Trophoblast cell (in vitro differentiated cells and primary cell): ENCODE measurements at regions not wholly inside any gene's neighbourhood (a gene's known extent, or its start where the extent isn't known, plus 50 kb on each side); places are given as distances from the start of the nearest gene placed in this dataset.

ENCODE experiments used
- DNase-seq, 2 donors: peaks; one replicate each; pipeline ENCODE4 v3.0.0-alpha.2; 2016
- H2AFZ ChIP-seq: 2 replicates; pipeline ENCODE4 v1.6.1; 2013; ENCODE audit warnings: low read length, moderate library complexity, mild to moderate bottlenecking; ENCODE audit not compliant: insufficient read depth, poor library complexity
- H2AK5ac ChIP-seq: 2 replicates; pipeline ENCODE4 v1.6.1; 2013; ENCODE audit warnings: mild to moderate bottlenecking, low read length
- H2BK120ac ChIP-seq: 2 replicates; pipeline ENCODE4 v1.6.1; 2013; ENCODE audit warnings: low read length, mild to moderate bottlenecking, moderate library complexity; ENCODE audit not compliant: insufficient read depth, poor library complexity
- H2BK12ac ChIP-seq: 2 replicates; pipeline ENCODE4 v1.6.1; 2013; ENCODE audit warnings: mild to moderate bottlenecking, low read length, moderate library complexity
- H2BK5ac ChIP-seq: 2 replicates; pipeline ENCODE4 v1.6.1; 2013; ENCODE audit warnings: low read length, low read depth, moderate library complexity, mild to moderate bottlenecking; ENCODE audit not compliant: poor library complexity
- H3K14ac ChIP-seq: 2 replicates; pipeline ENCODE4 v1.6.1; 2013; ENCODE audit warnings: mild to moderate bottlenecking, low read length
- H3K18ac ChIP-seq: 2 replicates; pipeline ENCODE4 v1.6.1; 2013; ENCODE audit warnings: mild to moderate bottlenecking, low read length
- H3K23ac ChIP-seq: 2 replicates; pipeline ENCODE4 v1.6.1; 2013; ENCODE audit warnings: low read length
- H3K27ac ChIP-seq: 2 replicates; pipeline ENCODE4 v1.5.1; 2013; ENCODE audit warnings: low read depth, mild to moderate bottlenecking, inconsistent platforms, low read length, moderate library complexity
- H3K27me3 ChIP-seq: 2 replicates; pipeline ENCODE4 v1.6.1; 2013; ENCODE audit warnings: inconsistent platforms, mild to moderate bottlenecking, low read length, moderate library complexity; ENCODE audit not compliant: insufficient read depth
- H3K36me3 ChIP-seq, 2 experiments: 1 replicate in 1 of 2; 2 replicates in 1 of 2; pipeline ENCODE4 v1.6.1; 2013; ENCODE audit warnings: low read length in 2 of 2, mild to moderate bottlenecking in 2 of 2, moderate library complexity in 1 of 2; ENCODE audit not compliant: insufficient read depth in 2 of 2, control insufficient read depth in 1 of 2
- H3K4ac ChIP-seq: 2 replicates; pipeline ENCODE4 v1.6.1; 2013; ENCODE audit warnings: low read depth, mild to moderate bottlenecking, low read length, moderate library complexity
- H3K4me1 ChIP-seq, 2 experiments: 1 replicate in 1 of 2; 2 replicates in 1 of 2; pipeline ENCODE4 v1.6.1; 2013; ENCODE audit warnings: low read length in 2 of 2, mild to moderate bottlenecking in 2 of 2, moderate library complexity in 1 of 2; ENCODE audit not compliant: insufficient read depth in 2 of 2, control insufficient read depth in 1 of 2
- H3K4me2 ChIP-seq: 2 replicates; pipeline ENCODE4 v1.6.1; 2013; ENCODE audit warnings: inconsistent platforms, mild to moderate bottlenecking, low read length, moderate library complexity
- H3K4me3 ChIP-seq: 2 replicates; pipeline ENCODE4 v1.5.1; 2013; ENCODE audit warnings: mild to moderate bottlenecking, low read depth, low read length, inconsistent platforms
- H3K79me1 ChIP-seq: one replicate; pipeline ENCODE4 v1.6.1; 2013; ENCODE audit warnings: low read length
- H3K79me2 ChIP-seq: 2 replicates; pipeline ENCODE4 v1.6.1; 2013; ENCODE audit warnings: low read length, mild to moderate bottlenecking; ENCODE audit not compliant: control insufficient read depth, insufficient read depth, poor library complexity
- H3K9ac ChIP-seq: 2 replicates; pipeline ENCODE4 v1.6.1; 2013; ENCODE audit warnings: mild to moderate bottlenecking, low read length
- H3K9me3 ChIP-seq: 2 replicates; pipeline ENCODE4 v1.6.1; 2013; ENCODE audit warnings: low read depth, mild to moderate bottlenecking, control low read depth, inconsistent platforms, low read length; ENCODE audit not compliant: insufficient read depth
- H4K12ac ChIP-seq: 2 replicates; pipeline ENCODE4 v1.6.1; 2013; ENCODE audit warnings: low read depth, mild to moderate bottlenecking, low read length, moderate library complexity
- H4K8ac ChIP-seq: 2 replicates; pipeline ENCODE4 v1.6.1; 2013; ENCODE audit warnings: low read depth, mild to moderate bottlenecking, low read length, moderate library complexity
- H4K91ac ChIP-seq: one replicate; pipeline ENCODE4 v1.6.1; 2013; ENCODE audit warnings: low read depth, mild to moderate bottlenecking, low read length, moderate library complexity
- WGBS: extraction: QIAGEN DNeasy Blood & Tissue Kit; methylation state at CpG from one replicate; pipeline ENCODE4 v1.1.7; 2013; ENCODE audit warnings: missing lambda C conversion rate; ENCODE audit not compliant: insufficient read length, insufficient coverage; ENCODE audit errors: extremely low coverage; 5-methylcytosine and 5-hydroxymethylcytosine counted together

- whole genome bisulfite sequencing: no CpG with 5 or more reads among the region's 3 CpGs
These were observed 222.8 kb downstream of the POSTN start for GRCh38 chr13:37375724-37376123.

GRCh38 chr13:37375071-37375470 lies 223.5 kb downstream of the POSTN start:
- Histone ChIP-seq H3K4ac (no peak overlapping the region), H2AFZ (no peak overlapping the region), H3K79me2 (no peaks in the 10 kb centered on the region), H3K4me3 (no peak overlapping the region), H3K4me2 (no peak overlapping the region), H3K36me3 (no peaks in the 10 kb centered on the region), H3K27ac (no peak overlapping the region), H4K12ac (no peak overlapping the region), H2AK5ac (no peak overlapping the region), H4K8ac (no peak overlapping the region), H3K27me3 (no peaks in the 10 kb centered on the region), H3K79me1 (no peaks in the 10 kb centered on the region), H3K14ac (no peak overlapping the region), H2BK120ac (no peak overlapping the region), H3K9ac (no peak overlapping the region), H2BK5ac (no peak overlapping the region), H3K4me1 (no peaks in the 10 kb centered on the region), H4K91ac (no peak overlapping the region), H2BK12ac (no peak overlapping the region), H3K18ac (no peak overlapping the region), H3K23ac (no peak overlapping the region), H3K9me3 (no peaks in the 10 kb centered on the region)
- no peak for DNase-seq
- no CpG with 5 or more reads among the region's 1 CpG for WGBS

More at GRCh38 chr13:37375724-37376123, 222.8 kb downstream of the POSTN start:
- H4K91ac ChIP-seq: no peak overlapping the region
- no peaks in the 10 kb centered on the region for H3K79me1 ChIP-seq
- no peak overlapping the region for H3K23ac ChIP-seq
- no peaks in the 10 kb centered on the region for H3K79me2 ChIP-seq
- H3K27me3 ChIP-seq: no peaks in the 10 kb centered on the region
- DNase-seq: no peak
- no peak overlapping the region for H4K8ac ChIP-seq
- H3K9me3 ChIP-seq: no peaks in the 10 kb centered on the region
- H2BK120ac ChIP-seq: no peak overlapping the region
- no peak overlapping the region for H4K12ac ChIP-seq
- no peak overlapping the region for H3K9ac ChIP-seq
- H3K18ac ChIP-seq: no peak overlapping the region
- no peaks in the 10 kb centered on the region for H3K4me1 ChIP-seq
- no peak overlapping the region for H2BK12ac ChIP-seq
- no peak overlapping the region for H3K4me3 ChIP-seq
- H2AK5ac ChIP-seq: no peak overlapping the region
- H3K14ac ChIP-seq: no peak overlapping the region
- H3K4ac ChIP-seq: no peak overlapping the region
- H2AFZ ChIP-seq: no peak overlapping the region
- no peaks in the 10 kb centered on the region for H3K36me3 ChIP-seq
- H3K4me2 ChIP-seq: no peak overlapping the region
- H3K27ac ChIP-seq: no peak overlapping the region
- H2BK5ac ChIP-seq: no peak overlapping the region

- Histone ChIP-seq H2BK12ac (no peak overlapping the region), H2AK5ac (no peak overlapping the region), H3K4me2 (no peak overlapping the region), H3K27ac (no peak overlapping the region), H3K36me3 (no peaks in the 10 kb centered on the region), H4K12ac (no peak overlapping the region), H3K14ac (no peak overlapping the region), H2AFZ (no peak overlapping the region), H4K91ac (no peak overlapping the region), H3K9me3 (no peaks in the 10 kb centered on the region), H4K8ac (no peak overlapping the region), H3K4me1 (no peaks in the 10 kb centered on the region), H3K79me1 (no peaks in the 10 kb centered on the region), H3K4me3 (no peak overlapping the region), H3K4ac (no peak overlapping the region), H3K23ac (no peak overlapping the region), H2BK120ac (no peak overlapping the region), H3K9ac (no peak overlapping the region), H2BK5ac (no peak overlapping the region), H3K79me2 (no peaks in the 10 kb centered on the region), H3K18ac (no peak overlapping the region), H3K27me3 (no peaks in the 10 kb centered on the region)
- WGBS: no CpG with 5 or more reads among the region's 4 CpGs
- DNase-seq: no peak
These were observed 229.0 kb downstream of the POSTN start for GRCh38 chr13:37369616-37370015.

GRCh38 chr13:37368501-37368900 lies 230.1 kb downstream of the POSTN start:
- no peak for DNase-seq
- Histone ChIP-seq H2AK5ac (no peak overlapping the region), H4K12ac (no peak overlapping the region), H3K36me3 (no peaks in the 10 kb centered on the region), H2BK5ac (no peak overlapping the region), H2BK12ac (no peak overlapping the region), H3K14ac (no peak overlapping the region), H3K27ac (no peak overlapping the region), H3K4me1 (no peaks in the 10 kb centered on the region), H3K27me3 (no peaks in the 10 kb centered on the region), H3K18ac (no peak overlapping the region), H3K9me3 (no peaks in the 10 kb centered on the region), H4K8ac (no peak overlapping the region), H3K4me2 (no peak overlapping the region), H3K4me3 (no peak overlapping the region), H4K91ac (no peak overlapping the region), H2AFZ (no peak overlapping the region), H2BK120ac (no peak overlapping the region), H3K79me1 (no peaks in the 10 kb centered on the region), H3K23ac (no peak overlapping the region), H3K79me2 (no peaks in the 10 kb centered on the region), H3K9ac (no peak overlapping the region), H3K4ac (no peak overlapping the region)
- WGBS: no CpG with 5 or more reads among the region's 4 CpGs
